ENCODE measurements at regions not wholly inside any gene's neighbourhood (a gene's known extent, or its start where the extent isn't known, plus 50 kb on each side); places are given as distances from the start of the nearest gene placed in this dataset.
A peak's percentile ranks its signal among the peaks of the same experiment; 100 is the strongest.
"Not testable (repeated sequence)": the region's sequence is repeated elsewhere in the genome, so short reads cannot be mapped to it uniquely, and the experiment has no call there.

- FAIRE-seq = no peak
These were observed 1169.0 kb upstream of the ATXN8OS start for GRCh38 chr13:68938639-68939038.

DNA sequence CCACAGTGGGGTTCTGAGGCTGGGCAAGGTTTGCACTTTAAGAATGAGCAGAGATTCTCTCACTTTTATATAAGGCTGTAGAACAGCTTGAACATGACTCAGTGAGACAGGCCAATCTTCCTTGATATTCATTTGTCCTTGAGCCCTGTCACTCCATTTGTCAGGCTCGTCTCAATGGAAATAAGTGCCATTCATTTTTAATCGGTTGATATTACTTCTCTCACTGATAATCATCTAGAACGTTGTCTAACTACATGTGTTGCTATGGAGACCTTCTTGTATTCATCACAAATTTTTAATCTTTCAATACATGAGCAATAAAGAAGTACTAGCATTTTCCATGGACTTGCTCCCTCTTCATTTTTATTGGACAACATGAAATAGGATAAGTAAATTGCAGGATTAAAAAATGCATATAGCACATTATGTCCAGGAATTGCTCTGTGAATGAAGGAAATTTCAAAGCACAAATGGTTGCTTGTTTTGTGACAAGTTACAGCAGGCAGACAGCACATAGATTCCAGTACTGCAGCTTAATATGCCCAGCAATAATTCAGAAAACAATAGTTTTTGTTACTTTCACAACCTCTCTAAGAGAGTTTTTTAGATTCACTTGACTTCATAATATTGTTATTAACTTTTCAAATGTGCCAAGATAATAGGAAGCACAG, 1178.4 kb upstream of the ATXN8OS start:
- no peak for FAIRE-seq

GRCh38 chr13:68927387-68928026, 1180.1 kb upstream of the ATXN8OS start:
- FAIRE-seq = peak; percentile 21

GRCh38 chr13:68923995-68924394, 1183.6 kb upstream of the ATXN8OS start:
- FAIRE-seq = no peak

GRCh38 chr13:68908879-68909278, 1198.7 kb upstream of the ATXN8OS start:
- no peak for FAIRE-seq

DNA sequence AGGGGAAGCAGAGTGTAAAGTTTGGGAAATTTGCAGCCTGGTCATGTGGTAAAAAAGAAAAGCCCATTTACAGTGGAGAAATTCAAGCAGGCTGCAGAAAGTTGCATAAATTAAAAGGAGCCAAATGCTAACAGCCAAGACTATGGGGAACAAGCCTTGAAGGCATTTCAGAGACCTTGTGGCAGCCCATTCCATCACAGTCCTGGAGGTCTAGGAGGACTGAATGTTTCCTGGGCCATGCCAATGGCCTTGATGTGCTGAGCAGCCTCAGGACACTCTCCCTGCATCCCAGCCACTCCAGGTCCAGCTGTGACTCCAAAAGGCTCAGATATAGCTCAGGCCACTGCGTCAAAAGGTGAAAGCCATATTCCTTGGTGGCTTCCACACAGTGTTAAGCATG, 1202.4 kb upstream of the ATXN8OS start:
- no peak for FAIRE-seq

GRCh38 chr13:68897331-68897928, 1210.2 kb upstream of the ATXN8OS start:
- no peak for FAIRE-seq

DNA sequence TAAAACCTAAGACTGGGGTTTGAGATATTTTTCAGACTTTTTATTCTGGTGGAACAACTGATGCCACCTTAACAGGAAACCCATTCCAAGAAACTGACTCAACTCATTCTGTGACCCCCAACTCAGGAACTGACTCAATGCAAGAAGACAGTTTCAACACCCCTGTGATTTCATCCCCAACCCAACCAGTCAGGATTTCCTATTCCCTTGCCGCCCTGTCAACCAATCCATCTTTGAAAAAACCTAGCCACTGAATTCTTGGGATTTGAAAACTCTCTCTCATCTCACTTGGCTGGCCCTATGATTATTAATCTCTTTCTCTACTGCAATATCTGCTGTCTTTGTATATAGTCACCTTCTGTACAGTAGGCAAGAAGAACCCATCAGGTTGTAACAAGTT, 1211.9 kb upstream of the ATXN8OS start:
- FAIRE-seq = no peak

DNA sequence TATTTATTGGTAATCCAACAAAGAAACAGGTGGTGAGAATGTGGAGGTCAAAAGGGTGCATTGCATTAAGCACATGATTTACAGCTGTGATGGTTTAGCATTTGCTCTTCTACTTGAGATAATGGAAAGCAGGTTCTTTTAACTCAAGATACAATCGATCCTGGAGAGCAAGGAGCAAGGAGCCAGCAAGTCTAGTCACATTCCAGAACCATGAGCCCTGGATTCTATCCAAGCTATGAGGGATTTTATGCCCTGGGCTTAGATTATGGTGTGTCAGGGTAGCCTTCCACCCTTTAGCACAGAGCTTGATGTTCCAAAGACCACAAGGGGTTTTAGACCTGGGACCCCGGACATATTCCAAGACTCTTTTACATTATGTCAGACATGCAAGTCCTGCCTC, 1213.9 kb upstream of the ATXN8OS start:
- FAIRE-seq = not testable (repeated sequence)

DNA sequence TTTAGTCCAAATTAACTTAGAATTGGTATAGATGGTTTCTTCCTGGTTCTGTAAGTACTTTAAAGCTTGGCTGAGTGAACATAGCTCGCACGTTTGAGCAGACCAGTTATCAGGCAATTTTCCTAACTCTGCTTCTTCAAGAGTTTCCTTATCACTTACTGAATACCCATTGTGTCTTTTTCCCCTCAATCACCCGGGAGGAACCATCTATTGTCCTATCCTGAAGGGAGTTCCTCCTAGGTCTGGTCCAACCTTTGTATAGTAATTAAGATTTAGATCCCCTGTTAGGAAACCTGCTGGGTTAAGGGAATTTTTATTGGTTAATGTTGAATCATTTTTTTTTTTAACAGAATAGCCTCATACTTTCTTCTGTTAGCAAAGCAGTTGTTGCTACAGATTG, 1215.0 kb upstream of the ATXN8OS start:
- FAIRE-seq = not testable (repeated sequence)

DNA sequence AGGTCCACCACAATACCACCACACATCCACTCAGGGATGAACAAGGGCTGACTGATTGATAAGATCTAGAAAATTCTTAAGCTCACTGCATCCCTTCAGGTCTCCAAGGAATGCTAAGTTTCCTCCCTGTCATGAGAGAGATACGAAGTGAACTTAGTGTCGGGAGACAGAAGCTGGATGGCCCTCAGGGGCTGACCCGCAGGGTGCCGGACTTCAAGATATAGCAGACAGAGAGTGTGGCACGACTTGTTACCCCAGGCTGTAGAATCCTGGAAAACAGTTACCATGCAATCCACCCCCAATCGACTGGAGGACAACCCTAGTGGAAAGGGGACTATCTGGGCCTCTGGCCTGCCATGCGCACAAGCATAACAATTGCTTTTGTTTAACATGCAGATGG, 1217.5 kb upstream of the ATXN8OS start:
- FAIRE-seq = not testable (repeated sequence)

- FAIRE-seq = no peak
These were observed 1218.8 kb upstream of the ATXN8OS start for GRCh38 chr13:68888832-68889231.

GRCh38 chr13:68872338-68872737, 1235.3 kb upstream of the ATXN8OS start:
- FAIRE-seq = no peak

DNA sequence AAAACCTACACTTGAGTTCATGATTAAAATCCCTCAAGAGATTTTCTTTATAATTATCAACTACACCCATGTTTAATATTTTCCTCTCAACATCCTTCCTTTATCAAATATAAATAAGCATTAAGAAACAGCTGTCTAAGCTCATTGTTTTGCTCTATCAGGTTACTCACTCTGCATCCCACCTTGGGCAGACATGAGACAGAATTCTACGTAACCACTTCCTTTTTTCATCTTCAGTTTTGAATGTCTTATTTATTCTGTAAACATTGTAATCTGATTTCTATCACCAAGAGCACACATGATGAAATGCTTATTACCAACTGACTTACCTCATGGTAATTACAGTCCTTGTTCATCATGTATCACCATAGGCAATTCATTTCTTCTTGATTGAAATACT, 1256.6 kb upstream of the ATXN8OS start:
- FAIRE-seq = no peak

DNA sequence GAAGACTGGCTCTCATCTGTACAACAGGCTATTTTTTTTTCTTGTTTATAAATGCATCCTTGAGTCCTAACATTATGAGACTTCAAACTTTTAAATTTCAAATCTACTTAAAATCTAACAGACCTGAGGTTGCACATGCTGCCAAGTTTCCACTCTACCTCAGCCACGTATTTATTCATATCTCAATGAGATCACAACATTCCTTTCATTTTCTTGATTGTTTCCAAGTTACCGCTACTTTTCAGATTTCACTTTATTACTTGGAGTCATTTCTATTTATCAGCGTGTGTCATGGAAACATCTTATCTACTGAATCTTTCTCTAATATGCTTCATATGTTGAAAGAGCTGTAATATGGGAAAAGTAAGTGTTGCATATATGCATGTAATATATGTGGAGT, 1257.5 kb upstream of the ATXN8OS start:
- no peak for FAIRE-seq

DNA sequence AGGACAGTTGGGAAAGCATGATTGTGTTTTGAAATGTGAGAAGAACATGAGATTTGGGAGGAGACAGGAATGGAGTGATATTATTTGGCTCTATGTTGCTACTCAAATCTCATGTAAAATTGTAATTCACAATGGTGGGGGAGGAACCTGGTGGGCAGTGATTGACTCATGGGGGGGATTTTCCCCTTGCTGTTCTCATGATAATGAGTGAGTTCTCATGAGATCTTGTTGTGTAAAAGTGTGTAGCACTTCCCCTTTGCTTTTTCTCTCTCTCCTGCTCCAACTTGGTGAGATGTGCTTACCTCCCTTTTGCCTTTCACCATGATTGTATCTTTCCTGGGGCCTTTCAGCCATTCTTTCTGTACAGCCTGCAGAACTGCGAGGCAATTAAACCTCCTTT, 1261.0 kb upstream of the ATXN8OS start:
- FAIRE-seq = no peak

GRCh38 chr13:68834375-68834774, 1273.3 kb upstream of the ATXN8OS start:
- FAIRE-seq = no peak

GRCh38 chr13:68816715-68817114, 1290.9 kb upstream of the ATXN8OS start:
- no peak for FAIRE-seq

GRCh38 chr13:68813180-68813796, 1294.3 kb upstream of the ATXN8OS start:
- no peak for FAIRE-seq

- no peak for FAIRE-seq
These were observed 1297.0 kb upstream of the ATXN8OS start for GRCh38 chr13:68810660-68811059.

- FAIRE-seq = no peak
These were observed 1299.2 kb upstream of the ATXN8OS start for GRCh38 chr13:68808456-68808855.

- FAIRE-seq = no peak
These were observed 1301.5 kb upstream of the ATXN8OS start for GRCh38 chr13:68806125-68806524.

DNA sequence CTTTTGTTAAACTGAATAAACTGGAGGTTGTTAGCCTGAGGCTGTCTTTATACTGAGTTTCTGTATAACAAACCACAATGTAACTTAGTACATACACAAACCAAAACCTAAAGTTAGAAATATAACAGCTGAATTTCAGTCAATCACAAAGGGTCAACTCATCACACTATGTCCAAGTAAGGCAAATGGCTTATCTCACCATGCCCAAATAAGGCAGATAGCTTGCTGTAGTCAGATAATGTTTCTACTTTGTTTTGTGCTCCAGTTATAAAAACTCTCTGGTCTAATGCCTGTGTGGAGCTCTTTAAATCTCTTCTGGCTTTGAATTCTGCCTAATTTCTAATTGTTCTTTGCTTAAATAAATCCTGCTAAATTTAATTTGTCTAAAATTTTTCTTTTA, 1323.4 kb upstream of the ATXN8OS start:
- FAIRE-seq = no peak

- no peak for FAIRE-seq
These were observed 1348.0 kb upstream of the ATXN8OS start for GRCh38 chr13:68759617-68760016.

All from colon (tissue), 2 donors.